GM10266 (cell line): ENCODE measurements at regions not wholly inside any gene's neighbourhood (a gene's known extent, or its start where the extent isn't known, plus 50 kb on each side); places are given as distances from the start of the nearest gene placed in this dataset.

Experiments
- DNase-seq: peaks from one replicate; pipeline ENCODE4 v3.0.0; 2012; ENCODE audit errors: extremely low spot score
- TF ChIP-seq, protein P1 (sequence below): IDR thresholded peaks from 2 replicates; pipeline ENCODE4 v1.5.1; 2012; ENCODE audit warnings: mild to moderate bottlenecking, low read depth; ENCODE audit not compliant: control insufficient read depth, insufficient read depth; ENCODE audit errors: missing control alignments

DNA sequence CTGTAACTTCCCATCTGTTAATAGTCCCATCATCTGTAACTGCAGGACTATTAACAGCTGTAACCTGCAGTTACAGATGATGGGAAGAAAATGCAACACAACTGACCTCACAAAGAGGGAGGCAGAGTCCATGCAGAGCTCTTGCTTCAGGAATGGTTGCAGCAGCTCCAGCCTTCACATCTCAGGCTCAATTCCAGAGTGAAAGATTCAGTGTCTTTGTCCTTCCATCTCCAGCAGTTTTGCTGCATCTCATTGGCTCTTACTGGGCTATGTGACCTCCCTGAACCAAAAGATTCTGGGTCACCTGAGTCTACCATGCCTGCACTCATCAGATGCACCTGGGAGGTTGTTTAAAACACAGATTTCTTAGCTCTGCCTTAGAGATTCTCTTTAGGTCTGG is 686.7 kb downstream of the MATN1 start:
- TF ChIP-seq, protein P1, sequence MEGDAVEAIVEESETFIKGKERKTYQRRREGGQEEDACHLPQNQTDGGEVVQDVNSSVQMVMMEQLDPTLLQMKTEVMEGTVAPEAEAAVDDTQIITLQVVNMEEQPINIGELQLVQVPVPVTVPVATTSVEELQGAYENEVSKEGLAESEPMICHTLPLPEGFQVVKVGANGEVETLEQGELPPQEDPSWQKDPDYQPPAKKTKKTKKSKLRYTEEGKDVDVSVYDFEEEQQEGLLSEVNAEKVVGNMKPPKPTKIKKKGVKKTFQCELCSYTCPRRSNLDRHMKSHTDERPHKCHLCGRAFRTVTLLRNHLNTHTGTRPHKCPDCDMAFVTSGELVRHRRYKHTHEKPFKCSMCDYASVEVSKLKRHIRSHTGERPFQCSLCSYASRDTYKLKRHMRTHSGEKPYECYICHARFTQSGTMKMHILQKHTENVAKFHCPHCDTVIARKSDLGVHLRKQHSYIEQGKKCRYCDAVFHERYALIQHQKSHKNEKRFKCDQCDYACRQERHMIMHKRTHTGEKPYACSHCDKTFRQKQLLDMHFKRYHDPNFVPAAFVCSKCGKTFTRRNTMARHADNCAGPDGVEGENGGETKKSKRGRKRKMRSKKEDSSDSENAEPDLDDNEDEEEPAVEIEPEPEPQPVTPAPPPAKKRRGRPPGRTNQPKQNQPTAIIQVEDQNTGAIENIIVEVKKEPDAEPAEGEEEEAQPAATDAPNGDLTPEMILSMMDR, result no peak
- DNase-seq, result no peak

DNA sequence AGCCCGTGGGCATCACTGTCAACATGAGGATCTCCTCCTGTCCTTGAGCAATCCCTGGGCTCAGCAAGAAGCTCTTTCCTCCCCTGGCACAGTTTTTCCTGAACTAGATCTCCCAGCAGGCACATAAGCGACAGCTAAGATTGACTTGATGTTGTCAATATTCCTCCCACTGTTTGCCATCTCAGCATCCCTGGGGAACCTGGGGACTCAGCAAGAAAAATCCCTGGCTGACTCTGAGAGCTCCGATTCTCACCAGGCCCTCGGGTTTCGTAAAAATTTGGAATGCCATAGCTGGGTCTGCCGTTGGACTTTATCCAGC is 687.2 kb downstream of the MATN1 start:
- TF ChIP-seq, protein P1, result no peak
- DNase-seq, result no peak

DNA sequence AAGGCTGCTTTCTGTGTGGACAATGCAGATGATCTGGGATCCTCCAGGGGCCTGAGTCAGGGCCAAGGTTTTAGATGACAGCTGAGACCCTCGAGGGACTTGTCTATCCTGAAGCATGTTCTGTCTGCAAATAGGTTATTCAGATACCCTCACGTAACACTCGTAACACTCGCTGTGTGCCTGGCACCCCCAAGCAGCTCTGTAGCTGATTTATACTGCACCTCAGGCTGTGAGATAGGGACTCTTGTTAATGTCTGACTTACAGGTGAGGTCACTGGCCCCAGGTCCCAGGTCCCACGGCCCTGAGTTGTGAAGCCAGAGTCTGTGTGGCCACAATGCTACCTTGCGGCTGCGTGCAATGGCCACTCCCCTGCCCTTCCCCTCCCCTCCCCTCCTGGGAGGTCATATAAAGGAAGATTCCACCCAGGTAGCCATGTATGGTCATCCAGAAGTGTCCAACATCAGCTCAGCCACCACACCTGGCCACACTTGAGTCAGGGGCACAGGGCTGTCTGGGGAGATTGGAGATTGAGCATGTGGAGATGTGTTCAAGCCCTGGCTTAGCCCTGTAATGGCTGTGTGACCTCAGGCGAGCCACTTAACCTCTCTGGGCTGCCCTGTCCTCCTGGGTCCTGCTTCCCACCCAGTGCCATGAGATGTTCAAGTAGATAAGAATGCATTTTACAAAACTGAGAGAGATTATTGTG is 687.7 kb downstream of the MATN1 start:
- TF ChIP-seq, protein P1, result no peak
- no peak for DNase-seq

DNA sequence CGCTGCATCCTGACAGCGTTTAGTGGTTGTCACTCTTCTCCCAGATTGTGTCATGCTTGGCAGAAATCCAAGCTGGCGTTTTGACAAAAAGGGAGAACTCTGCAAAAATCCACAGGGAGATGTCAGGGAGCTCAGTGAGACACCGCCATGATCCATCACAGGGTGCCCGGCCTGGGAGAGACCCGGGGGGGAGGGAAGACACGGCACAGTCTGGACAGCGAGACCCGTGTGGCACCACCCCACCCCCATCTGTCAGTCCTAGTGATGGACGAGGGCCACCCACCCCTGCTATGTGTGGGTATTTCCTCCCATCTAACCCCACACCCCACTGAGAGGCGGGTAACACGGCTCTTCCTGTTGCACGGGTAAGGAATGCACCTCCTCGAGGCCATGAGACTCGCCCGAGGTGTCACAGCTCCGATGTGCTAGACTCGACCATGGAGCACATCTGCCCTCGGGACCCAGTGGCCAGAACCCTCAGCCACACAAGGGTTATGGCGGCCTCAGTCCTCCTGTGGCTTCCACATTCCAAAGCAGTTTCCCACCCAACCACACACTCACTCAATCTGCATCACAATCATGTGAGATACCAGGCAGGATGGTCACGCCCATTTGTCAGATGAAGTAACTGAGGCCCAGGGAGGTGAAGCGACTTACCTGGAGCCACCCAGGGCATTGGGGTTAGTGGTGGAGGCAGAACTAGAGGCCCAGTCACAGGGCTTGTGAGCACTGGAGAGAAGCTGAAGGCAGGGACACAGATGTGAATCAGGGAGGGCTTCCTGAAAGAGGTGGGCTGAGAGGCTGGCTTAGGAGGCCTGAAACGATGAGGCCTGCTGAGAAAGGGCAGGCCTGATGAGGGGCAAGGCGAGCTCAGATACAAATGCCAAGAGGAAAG is 688.5 kb downstream of the MATN1 start:
- TF ChIP-seq, protein P1, result no peak
- DNase-seq, result no peak

DNA sequence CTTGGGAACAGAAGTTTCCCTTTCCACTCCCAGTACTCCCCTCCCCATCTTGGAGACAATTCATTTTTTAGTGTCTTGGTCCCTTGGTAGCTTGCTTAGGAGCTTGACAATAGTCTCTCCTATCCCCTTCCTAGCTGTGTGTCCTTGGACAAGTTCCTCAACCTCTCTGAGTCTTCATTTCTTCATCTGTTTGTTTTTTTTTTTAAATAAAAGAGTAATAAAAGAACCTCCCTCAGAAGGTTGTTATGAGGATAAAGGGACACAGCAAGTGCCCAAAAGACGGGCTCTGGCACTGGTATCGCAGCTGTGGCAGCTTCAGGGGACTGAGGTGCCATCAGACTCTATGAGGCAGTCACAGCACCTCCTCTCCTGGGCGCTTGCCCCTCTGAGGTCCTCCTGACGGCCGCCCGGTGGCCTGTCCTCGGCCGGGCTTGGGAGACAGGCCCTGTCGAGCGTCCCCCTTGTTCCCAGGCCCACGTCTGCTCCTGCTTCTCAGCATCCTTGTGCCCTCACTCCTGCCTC is 689.2 kb downstream of the MATN1 start:
- TF ChIP-seq, protein P1, result no peak
- DNase-seq, result no peak

DNA sequence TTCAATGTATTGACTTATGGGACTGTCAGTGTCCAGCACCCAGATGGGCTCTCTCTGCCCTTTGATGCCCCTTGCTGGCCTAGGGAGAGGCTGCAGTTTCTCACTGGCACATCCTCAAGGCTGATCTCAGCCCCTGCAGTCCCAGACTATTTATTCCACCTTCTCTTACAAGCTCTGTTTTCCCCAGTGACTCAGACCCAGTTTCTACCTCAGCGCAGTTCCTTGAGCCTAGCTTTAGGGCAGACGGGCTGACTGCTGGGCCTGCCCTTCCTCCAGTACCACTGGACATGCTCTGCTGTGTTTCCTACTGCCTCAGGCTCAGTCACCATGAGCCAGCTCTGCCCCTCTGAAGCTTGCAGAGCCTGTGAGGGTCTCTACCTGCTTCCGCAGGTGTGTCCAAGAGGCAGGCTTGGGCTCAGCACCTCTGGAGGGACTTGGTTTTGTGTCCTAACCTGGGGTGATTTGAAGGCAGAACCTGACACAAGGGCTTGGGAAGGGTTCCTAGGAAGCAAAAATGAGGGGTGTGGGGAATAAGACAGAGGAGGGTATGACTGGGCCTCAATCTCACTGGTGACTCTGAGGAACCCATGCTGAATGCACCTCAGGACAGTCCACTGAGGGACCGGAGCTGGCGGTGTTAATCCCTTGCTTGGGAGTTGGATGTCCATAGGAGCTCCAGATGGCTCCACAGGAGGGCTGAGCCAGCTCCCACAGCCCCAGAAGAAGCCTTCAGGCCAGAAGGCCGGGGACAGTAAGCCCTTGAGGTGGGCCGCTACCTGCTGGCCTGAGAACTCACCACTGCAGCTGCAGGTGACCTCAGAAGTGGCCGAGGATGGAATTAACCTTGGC is 689.9 kb downstream of the MATN1 start:
- TF ChIP-seq, protein P1, result no peak
- DNase-seq, result no peak

DNA sequence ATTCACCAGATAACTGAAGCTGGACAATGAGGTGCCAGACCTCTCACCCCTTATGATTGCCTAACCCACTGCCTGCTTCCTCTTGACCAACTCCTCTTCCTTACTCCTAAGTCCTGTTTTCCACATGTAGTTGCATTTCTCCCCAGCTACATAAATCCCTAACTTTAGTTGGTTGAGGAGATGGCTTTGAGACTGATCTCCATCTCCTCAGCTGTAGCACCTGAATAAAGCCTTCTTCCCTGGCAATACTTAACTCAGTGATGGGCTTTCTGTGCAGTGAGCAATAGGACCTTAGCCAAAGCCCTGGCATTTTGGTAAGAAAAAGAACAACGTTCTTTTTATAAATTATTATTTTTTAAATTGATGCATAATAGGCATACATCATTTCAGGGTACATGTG is 691.1 kb downstream of the MATN1 start:
- no peak for DNase-seq
- TF ChIP-seq, protein P1, result no peak
